MM.1S (cell line): ENCODE measurements at regions not wholly inside any gene's neighbourhood (a gene's known extent, or its start where the extent isn't known, plus 50 kb on each side); places are given as distances from the start of the nearest gene placed in this dataset.

Experiments
- EZH2 ChIP-seq: fragments of 300-600 bp; sonication (generic); optimal IDR thresholded peaks from 2 replicates; pipeline ENCODE3; 2017; ENCODE audit warnings: low read depth, mild to moderate bottlenecking, antibody characterized with exemption, low read length, mixed read lengths
- EZH2phosphoT487 ChIP-seq: fragments of 300-600 bp; sonication (generic); IDR thresholded peaks from 2 replicates; pipeline ENCODE4 v1.6.1; 2018; ENCODE audit warnings: antibody characterized with exemption, low read length
- TF ChIP-seq, protein P1 (sequence below): fragments of 300-600 bp; sonication (generic); IDR thresholded peaks from 2 replicates; pipeline ENCODE4 v1.5.1; 2016; ENCODE audit warnings: antibody characterized with exemption, low read length, mixed read lengths

DNA sequence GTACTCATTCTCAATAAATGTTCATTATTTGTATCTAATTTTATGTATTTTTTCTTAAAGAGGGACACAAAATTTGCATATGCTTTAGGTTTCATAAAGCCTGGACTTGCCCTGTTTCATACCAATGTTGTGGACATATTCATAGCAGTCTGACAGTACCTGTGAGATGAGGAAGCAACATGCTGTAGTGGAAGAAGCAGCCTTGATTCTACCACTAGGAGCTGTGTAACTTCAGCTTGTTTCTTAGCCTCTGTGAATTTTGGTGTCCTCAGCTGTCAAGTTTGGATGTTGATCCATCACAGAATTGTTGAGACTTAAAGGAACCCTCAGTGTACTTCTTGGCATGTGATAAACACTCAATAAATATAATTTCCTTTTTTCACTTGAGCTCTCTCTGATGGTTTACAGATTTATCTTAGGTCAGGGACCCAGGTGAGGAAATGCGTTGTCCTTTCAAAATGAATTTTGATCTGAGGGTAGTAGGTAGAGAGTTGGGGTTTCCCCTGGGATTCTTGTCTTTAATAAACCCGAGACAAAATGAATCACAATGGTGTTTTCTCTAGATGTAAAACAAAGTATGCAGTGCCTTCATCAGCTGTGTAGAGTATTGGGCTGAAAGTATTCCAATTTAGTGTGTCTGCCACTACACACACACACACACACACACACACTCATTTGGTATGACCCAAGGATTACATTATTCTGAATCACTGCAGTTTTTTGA is 152.1 kb downstream of the KCNRG start:
- TF ChIP-seq, protein P1, sequence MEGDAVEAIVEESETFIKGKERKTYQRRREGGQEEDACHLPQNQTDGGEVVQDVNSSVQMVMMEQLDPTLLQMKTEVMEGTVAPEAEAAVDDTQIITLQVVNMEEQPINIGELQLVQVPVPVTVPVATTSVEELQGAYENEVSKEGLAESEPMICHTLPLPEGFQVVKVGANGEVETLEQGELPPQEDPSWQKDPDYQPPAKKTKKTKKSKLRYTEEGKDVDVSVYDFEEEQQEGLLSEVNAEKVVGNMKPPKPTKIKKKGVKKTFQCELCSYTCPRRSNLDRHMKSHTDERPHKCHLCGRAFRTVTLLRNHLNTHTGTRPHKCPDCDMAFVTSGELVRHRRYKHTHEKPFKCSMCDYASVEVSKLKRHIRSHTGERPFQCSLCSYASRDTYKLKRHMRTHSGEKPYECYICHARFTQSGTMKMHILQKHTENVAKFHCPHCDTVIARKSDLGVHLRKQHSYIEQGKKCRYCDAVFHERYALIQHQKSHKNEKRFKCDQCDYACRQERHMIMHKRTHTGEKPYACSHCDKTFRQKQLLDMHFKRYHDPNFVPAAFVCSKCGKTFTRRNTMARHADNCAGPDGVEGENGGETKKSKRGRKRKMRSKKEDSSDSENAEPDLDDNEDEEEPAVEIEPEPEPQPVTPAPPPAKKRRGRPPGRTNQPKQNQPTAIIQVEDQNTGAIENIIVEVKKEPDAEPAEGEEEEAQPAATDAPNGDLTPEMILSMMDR: no peak
- TF ChIP-seq EZH2 (no peak), EZH2phosphoT487 (no peak)
